ENCODE measurements at regions not wholly inside any gene's neighbourhood (a gene's known extent, or its start where the extent isn't known, plus 50 kb on each side); places are given as distances from the start of the nearest gene placed in this dataset.

DNA sequence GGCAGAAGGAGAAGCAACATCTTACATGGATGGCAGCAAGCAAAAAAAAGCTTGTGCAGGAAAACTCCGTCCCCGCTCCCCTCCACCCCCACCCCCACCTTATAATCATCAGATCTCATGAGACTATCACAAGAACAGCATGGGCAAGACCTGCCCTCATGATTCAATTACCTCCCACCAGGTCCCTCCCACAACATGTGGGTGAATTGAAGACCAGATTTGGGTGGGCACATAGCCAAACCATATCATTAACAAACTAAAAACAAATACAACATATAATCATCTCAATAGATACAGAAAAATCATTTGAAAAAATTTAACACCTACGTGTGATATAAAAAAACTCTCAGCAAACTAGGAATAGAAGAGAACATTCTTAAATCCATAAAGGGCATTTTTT, 88.8 kb downstream of the BUD13 start:
- TF ChIP-seq, protein P1, sequence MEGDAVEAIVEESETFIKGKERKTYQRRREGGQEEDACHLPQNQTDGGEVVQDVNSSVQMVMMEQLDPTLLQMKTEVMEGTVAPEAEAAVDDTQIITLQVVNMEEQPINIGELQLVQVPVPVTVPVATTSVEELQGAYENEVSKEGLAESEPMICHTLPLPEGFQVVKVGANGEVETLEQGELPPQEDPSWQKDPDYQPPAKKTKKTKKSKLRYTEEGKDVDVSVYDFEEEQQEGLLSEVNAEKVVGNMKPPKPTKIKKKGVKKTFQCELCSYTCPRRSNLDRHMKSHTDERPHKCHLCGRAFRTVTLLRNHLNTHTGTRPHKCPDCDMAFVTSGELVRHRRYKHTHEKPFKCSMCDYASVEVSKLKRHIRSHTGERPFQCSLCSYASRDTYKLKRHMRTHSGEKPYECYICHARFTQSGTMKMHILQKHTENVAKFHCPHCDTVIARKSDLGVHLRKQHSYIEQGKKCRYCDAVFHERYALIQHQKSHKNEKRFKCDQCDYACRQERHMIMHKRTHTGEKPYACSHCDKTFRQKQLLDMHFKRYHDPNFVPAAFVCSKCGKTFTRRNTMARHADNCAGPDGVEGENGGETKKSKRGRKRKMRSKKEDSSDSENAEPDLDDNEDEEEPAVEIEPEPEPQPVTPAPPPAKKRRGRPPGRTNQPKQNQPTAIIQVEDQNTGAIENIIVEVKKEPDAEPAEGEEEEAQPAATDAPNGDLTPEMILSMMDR (IDR thresholded peaks at IDR 0.05) = no peak
- TF ChIP-seq POLR2A (IDR thresholded peaks at IDR 0.05) = no peak

Data from esophagus squamous epithelium (tissue), 4 donors.